NCI-H226 (cell line): ENCODE measurements at regions not wholly inside any gene's neighbourhood (a gene's known extent, or its start where the extent isn't known, plus 50 kb on each side); places are given as distances from the start of the nearest gene placed in this dataset.

Experiments used
- DNase-seq: peaks from one replicate; pipeline ENCODE4 v3.0.0-alpha.2; 2015

DNA sequence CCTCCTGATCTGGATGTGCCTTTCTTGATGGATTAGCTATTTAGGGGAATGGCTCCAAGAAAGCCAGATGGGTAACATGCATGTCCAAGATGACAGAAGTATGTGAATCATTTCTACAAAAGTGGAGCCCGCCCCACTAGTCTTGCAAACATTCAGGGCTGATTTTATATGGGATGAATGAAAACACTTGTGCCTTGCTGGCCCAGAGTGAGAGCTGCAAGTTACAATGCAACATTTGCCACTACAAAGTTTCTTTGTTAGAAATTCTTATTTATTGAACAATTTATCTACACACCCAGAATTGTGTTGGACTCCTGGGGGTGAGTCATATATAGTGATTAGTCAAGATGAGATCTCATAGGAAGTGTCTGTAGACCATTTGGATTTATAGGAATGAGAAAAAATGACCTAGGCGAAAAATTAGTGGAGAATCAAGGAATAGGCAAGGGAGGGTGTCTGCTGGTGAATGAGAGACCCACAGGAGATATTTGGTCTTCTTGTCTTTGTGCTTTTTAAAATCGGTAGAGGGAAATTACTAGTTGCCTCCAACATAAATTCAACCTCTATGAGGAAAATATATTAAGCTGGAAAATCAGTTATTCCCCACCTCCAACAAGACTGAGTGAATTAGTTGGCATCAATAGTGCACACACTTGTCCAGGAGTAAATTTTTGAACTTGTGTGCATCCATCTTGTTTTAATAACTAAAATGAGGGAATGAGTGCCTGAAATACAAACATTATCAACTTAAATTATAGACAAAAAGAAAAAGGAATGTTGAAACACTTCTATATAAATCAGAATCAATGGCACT is 53.5 kb upstream of the DCBLD2 start:
- no peak for DNase-seq

DNA sequence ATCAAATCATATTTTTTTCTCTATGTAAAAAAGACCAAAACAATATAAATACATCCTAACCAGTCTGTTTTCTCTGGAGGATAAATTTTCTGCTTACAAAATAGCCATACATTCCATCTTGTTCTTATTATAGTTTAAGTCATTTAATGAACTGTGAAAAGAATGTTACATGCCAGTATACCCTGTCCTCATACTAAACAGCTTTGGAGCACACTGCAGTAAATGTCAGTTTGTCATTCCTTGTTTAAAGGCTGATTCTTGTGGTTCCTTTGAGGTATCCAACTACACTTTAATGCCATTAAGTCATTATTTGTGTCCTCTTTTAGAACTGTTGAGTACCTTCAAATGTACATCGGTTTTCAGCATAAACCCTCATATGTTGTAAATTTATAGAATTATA is 52.7 kb upstream of the DCBLD2 start:
- DNase-seq: no peak

DNA sequence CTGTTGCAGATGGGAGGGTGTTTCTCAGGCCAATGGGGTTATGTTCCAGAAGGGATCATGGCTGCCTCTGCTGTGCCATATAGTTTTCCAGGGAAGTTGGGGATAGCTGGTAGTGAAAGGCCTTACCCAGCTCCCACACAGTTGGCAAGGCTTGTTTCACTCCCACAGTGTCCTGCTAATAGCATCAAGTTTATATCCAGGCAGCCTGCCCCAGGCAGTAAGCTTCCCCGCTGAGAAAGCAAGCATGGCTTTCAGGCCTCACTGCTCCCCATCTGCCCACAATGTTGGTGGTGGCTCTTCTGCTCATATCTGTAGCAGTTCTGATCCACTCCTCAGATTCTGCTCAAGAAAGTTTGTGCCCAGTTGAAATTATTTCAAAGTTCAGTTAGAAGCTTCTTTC is 50.9 kb upstream of the DCBLD2 start:
- peak; percentile 58 for DNase-seq
